HL-60 (cell line): ENCODE measurements at regions not wholly inside any gene's neighbourhood (a gene's known extent, or its start where the extent isn't known, plus 50 kb on each side); places are given as distances from the start of the nearest gene placed in this dataset.
"Not testable (repeated sequence)": the region's sequence is repeated elsewhere in the genome, so short reads cannot be mapped to it uniquely, and the experiment has no call there.

Experiments used
- DNase-seq, 2 experiments: peaks; one replicate each; pipeline ENCODE4 v3.0.0-alpha.2; 2010 to 2020; ENCODE audit warnings: low read depth in 1 of 2, low spot score in 1 of 2
- H3K27ac ChIP-seq: fragments of 250-450 bp; sonication (Bioruptor Pico); replicated peaks from 2 replicates; pipeline ENCODE4 v1.5.1; 2020; ENCODE audit warnings: mild to moderate bottlenecking, moderate library complexity
- H3K27me3 ChIP-seq: fragments of 250-450 bp; sonication (Bioruptor Pico); 2 replicates; pipeline ENCODE4 v1.5.1; 2021; ENCODE audit warnings: mild to moderate bottlenecking, moderate library complexity; ENCODE audit not compliant: insufficient read depth, poor library complexity, severe bottlenecking
- H3K4me3 ChIP-seq: replicated peaks from 2 replicates; pipeline ENCODE4 v1.5.1; 2011; ENCODE audit warnings: mild to moderate bottlenecking, control low read depth, low read length; ENCODE audit not compliant: insufficient read depth
- CTCF ChIP-seq: IDR thresholded peaks from one replicate; pipeline ENCODE4 v1.5.1; 2011; ENCODE audit warnings: low read length, control low read depth, inconsistent platforms; ENCODE audit not compliant: insufficient read depth
- GABPA ChIP-seq: IDR thresholded peaks from 2 replicates; pipeline ENCODE4 v1.6.1; 2012; ENCODE audit warnings: low read depth
- POLR2AphosphoS5 ChIP-seq: IDR thresholded peaks from 2 replicates; pipeline ENCODE4 v1.6.1; 2012; ENCODE audit warnings: low read depth
- REST ChIP-seq: IDR thresholded peaks from 2 replicates; pipeline ENCODE4 v1.6.1; 2012; ENCODE audit warnings: low read depth; ENCODE audit not compliant: insufficient replicate concordance
- SPI1 ChIP-seq: IDR thresholded peaks from 2 replicates; pipeline ENCODE4 v1.6.1; 2012; ENCODE audit warnings: low read depth, mild to moderate bottlenecking, borderline replicate concordance

- H3K27ac ChIP-seq = no peak overlapping the region
- no peak for DNase-seq
- TF ChIP-seq POLR2AphosphoS5 = no peak
- no peak for TF ChIP-seq CTCF
- no peak for TF ChIP-seq REST
- TF ChIP-seq SPI1 = no peak
- no peak for TF ChIP-seq GABPA
- no peak overlapping the region for H3K4me3 ChIP-seq
- no peaks in the 10 kb centered on the region for H3K27me3 ChIP-seq
Measured at GRCh38 chr4:34328939-34329338, 1915.4 kb downstream of the ARAP2 start.

- H3K27ac ChIP-seq, H3K4me3 ChIP-seq, H3K27me3 ChIP-seq, DNase-seq: not testable (repeated sequence)
Measured at GRCh38 chr4:34335156-34335555, 1909.2 kb downstream of the ARAP2 start.

GRCh38 chr4:34335556-34335955 is 1908.8 kb downstream of the ARAP2 start:
- not testable (repeated sequence) for DNase-seq, H3K4me3 ChIP-seq, H3K27ac ChIP-seq, H3K27me3 ChIP-seq

GRCh38 chr4:34362654-34363053 is 1881.7 kb downstream of the ARAP2 start:
- Histone ChIP-seq H3K4me3 (no peak overlapping the region), H3K27ac (no peak overlapping the region), H3K27me3 (no peaks in the 10 kb centered on the region)
- TF ChIP-seq POLR2AphosphoS5 (no peak), SPI1 (no peak)
- peak in 1 of 2 experiments; percentile 4 for DNase-seq

GRCh38 chr4:34363842-34364241 is 1880.5 kb downstream of the ARAP2 start:
- TF ChIP-seq CTCF = no peak
- no peak for TF ChIP-seq SPI1
- TF ChIP-seq GABPA = no peak
- TF ChIP-seq REST = no peak
- no peak for TF ChIP-seq POLR2AphosphoS5
- Histone ChIP-seq H3K27ac (no peak overlapping the region), H3K4me3 (no peak overlapping the region), H3K27me3 (no peaks in the 10 kb centered on the region)
- no peak for DNase-seq

- DNase-seq = no peak
- no peaks in the 10 kb centered on the region for H3K27me3 ChIP-seq
- TF ChIP-seq SPI1 = no peak
- TF ChIP-seq CTCF = no peak
- TF ChIP-seq REST = no peak
- TF ChIP-seq POLR2AphosphoS5 = no peak
- no peak for TF ChIP-seq GABPA
Measured at GRCh38 chr4:34365946-34366345, 1878.4 kb downstream of the ARAP2 start.

More at GRCh38 chr4:34365946-34366345, 1878.4 kb downstream of the ARAP2 start:
- Histone ChIP-seq H3K4me3 (no peak overlapping the region), H3K27ac (no peak overlapping the region)
